HepG2 (cell line): ENCODE measurements at regions not wholly inside any gene's neighbourhood (a gene's known extent, or its start where the extent isn't known, plus 50 kb on each side); places are given as distances from the start of the nearest gene placed in this dataset.

Source experiments
- ATAC-seq: fragments of 200-7000 bp; cut with Tn5 transposase; 3 replicates; pipeline ENCODE4 v1.9.1; 2020; ENCODE audit warnings: mild to moderate bottlenecking, moderate library complexity
- BruUV-seq: library from RNA; stranded (reverse); fragments of 400-500 nt; replicated peaks from 2 replicates; lab custom pipeline; 2021; lab: Mats Ljungman, UMichigan
- CTCF ChIA-PET: fragments of 300-600 bp; formaldehyde crosslinking; extraction: SDS; loops from one replicate; lab custom pipeline; 2021; ENCODE audit warnings: low total read pairs, inconsistent platforms, low intra/inter-chr PET ratio; lab: Yijun Ruan, JAX
- POLR2A ChIA-PET: fragments of 350-600 bp; sonication (Branson Sonifier 250); formaldehyde crosslinking; loops from one replicate; lab custom pipeline; 2020; ENCODE audit warnings: antibody characterized with exemption, inconsistent platforms; lab: Yijun Ruan, JAX
- DNase-seq: peaks from one replicate; pipeline ENCODE4 v3.0.0-alpha.2; 2015; ENCODE audit warnings: low spot score
- FAIRE-seq: peaks from 3 replicates; lab custom pipeline; 2011; peaks lifted over from hg19 to GRCh38; lab: Jason Lieb, UNC
- H2AFZ ChIP-seq: one replicate; pipeline ENCODE4 v1.6.1; 2011; ENCODE audit warnings: low read length, inconsistent platforms
- H3K27ac ChIP-seq: fragments of 300-600 bp; 3 replicates; pipeline ENCODE4 v1.8.0; 2011; ENCODE audit warnings: mixed run types, mild to moderate bottlenecking, mixed read lengths, low read length, inconsistent platforms; ENCODE audit not compliant: insufficient read depth; ENCODE audit errors: extremely low read length
- H3K27me3 ChIP-seq, 2 experiments: fragments of 200-600 bp in 1 of 2; 2 replicates in 1 of 2; 3 replicates in 1 of 2; pipeline versions ENCODE4 v1.6.0 to v1.8.0; 2011; ENCODE audit warnings: low read length in 2 of 2, mild to moderate bottlenecking in 2 of 2, moderate library complexity in 2 of 2, inconsistent platforms in 1 of 2; ENCODE audit not compliant: insufficient read depth in 2 of 2, control insufficient read depth in 1 of 2
- H3K36me3 ChIP-seq, 2 experiments: fragments of 200-600 bp in 1 of 2; replicated peaks in 1 of 2; 2 replicates in 1 of 2; 3 replicates in 1 of 2; pipeline versions ENCODE4 v1.5.1 to v1.8.0; 2011; ENCODE audit warnings: low read length in 2 of 2, inconsistent platforms in 1 of 2; ENCODE audit not compliant: insufficient read depth in 2 of 2, control insufficient read depth in 1 of 2
- H3K4me1 ChIP-seq: 2 replicates; pipeline ENCODE4 v1.5.1; 2012; ENCODE audit warnings: low read length, inconsistent platforms; ENCODE audit not compliant: insufficient read depth
- H3K4me2 ChIP-seq: 2 replicates; pipeline ENCODE4 v1.6.0; 2011; ENCODE audit warnings: low read depth, low read length, inconsistent platforms
- H3K4me3 ChIP-seq, 3 experiments: fragments of 200-600 bp in 1 of 3; sonication (generic), shearing (Covaris generic) in 1 of 3; replicated peaks in 1 of 3; 2 replicates each; pipeline ENCODE4 v1.5.1; 2011 to 2016; ENCODE audit warnings: low read length in 3 of 3, inconsistent platforms in 2 of 3, low read depth in 2 of 3, mild to moderate bottlenecking in 2 of 3, control low read depth in 1 of 3, mixed read lengths in 1 of 3; ENCODE audit not compliant: insufficient read depth in 1 of 3
- H3K79me2 ChIP-seq: one replicate; pipeline ENCODE4 v1.6.1; 2011; ENCODE audit warnings: low read length, inconsistent platforms; ENCODE audit not compliant: insufficient read depth
- H3K9ac ChIP-seq: 2 replicates; pipeline ENCODE4 v1.6.0; 2011; ENCODE audit warnings: mild to moderate bottlenecking, low read depth, low read length, inconsistent platforms; ENCODE audit not compliant: insufficient read depth
- H3K9me3 ChIP-seq: 2 replicates; pipeline ENCODE4 v1.5.1; 2012; ENCODE audit warnings: mild to moderate bottlenecking, low read length
- H4K20me1 ChIP-seq: 2 replicates; pipeline ENCODE4 v1.6.0; 2011; ENCODE audit warnings: inconsistent platforms, mild to moderate bottlenecking, low read length, moderate library complexity; ENCODE audit not compliant: insufficient read depth
- ARID2 ChIP-seq: sonication (generic); formaldehyde crosslinking; IDR thresholded peaks from 2 replicates; pipeline ENCODE4 v1.8.1; 2022; ENCODE audit warnings: mild to moderate bottlenecking, missing genetic modification reagents, borderline replicate concordance
- EP300 ChIP-seq, 3 experiments: sonication (generic) in 1 of 3; formaldehyde crosslinking in 1 of 3; IDR thresholded peaks; 2 replicates each; pipeline versions ENCODE4 v1.5.1 to v1.6.1; 2011 to 2020; ENCODE audit warnings: low read depth in 2 of 3, low read length in 2 of 3, borderline replicate concordance in 1 of 3, improper control_type of control experiment in 1 of 3, mild to moderate bottlenecking in 1 of 3, missing genetic modification reagents in 1 of 3, moderate library complexity in 1 of 3
- ESRRA ChIP-seq: sonication (generic); formaldehyde crosslinking; IDR thresholded peaks from 2 replicates; pipeline ENCODE4 v1.5.1; 2020; ENCODE audit warnings: mild to moderate bottlenecking, low read depth, missing genetic modification reagents
- LCORL ChIP-seq, 2 experiments: fragments of 450-650 bp in 1 of 2; sonication (generic) in 1 of 2; formaldehyde crosslinking in 1 of 2; IDR thresholded peaks; 2 replicates each; pipeline versions ENCODE4 v1.5.0 to v1.6.1; 2017 to 2020; ENCODE audit warnings: antibody characterized with exemption in 1 of 2, missing genetic modification reagents in 1 of 2
- NFKB2 ChIP-seq: sonication (generic); formaldehyde crosslinking; IDR thresholded peaks from 2 replicates; pipeline ENCODE4 v1.4.0; 2020; ENCODE audit warnings: missing genetic modification reagents, borderline replicate concordance
- NR0B2 ChIP-seq: sonication (generic); formaldehyde crosslinking; IDR thresholded peaks from 2 replicates; pipeline ENCODE4 v1.4.0; 2020; ENCODE audit warnings: mild to moderate bottlenecking, missing genetic modification reagents
- RFX5 ChIP-seq: IDR thresholded peaks from 2 replicates; pipeline ENCODE4 v1.6.1; 2011; ENCODE audit warnings: low read depth, low read length, improper control_type of control experiment
- ZNF24 ChIP-seq: fragments of 450-650 bp; IDR thresholded peaks from 2 replicates; pipeline ENCODE4 v1.6.1; 2017; ENCODE audit warnings: antibody characterized with exemption, mild to moderate bottlenecking
- ZNF274 ChIP-seq: sonication (generic); formaldehyde crosslinking; IDR thresholded peaks from 2 replicates; pipeline ENCODE4 v1.5.1; 2020; ENCODE audit warnings: mild to moderate bottlenecking, missing genetic modification reagents
- ZNF33A ChIP-seq: sonication (generic); formaldehyde crosslinking; IDR thresholded peaks from 2 replicates; pipeline ENCODE4 v1.5.1; 2020; ENCODE audit warnings: missing genetic modification reagents, mild to moderate bottlenecking, moderate library complexity, borderline replicate concordance
- ZNF709 ChIP-seq: sonication (generic); formaldehyde crosslinking; IDR thresholded peaks from 2 replicates; pipeline ENCODE4 v1.5.0; 2020; ENCODE audit warnings: mild to moderate bottlenecking, missing genetic modification reagents
- ZSCAN31 ChIP-seq: sonication (generic); formaldehyde crosslinking; IDR thresholded peaks from 2 replicates; pipeline ENCODE4 v1.5.0; 2020; ENCODE audit warnings: low read depth, mild to moderate bottlenecking, missing genetic modification reagents
- WGBS: methylation state at CpG from one replicate; pipeline ENCODE4 v1.1.6; 2017; ENCODE audit warnings: low lambda C conversion rate; 5-methylcytosine and 5-hydroxymethylcytosine counted together
- in situ Hi-C: cut with HindIII; loops from 2 replicates; pipeline ENCODE4 v1.10.0; 2017; ENCODE audit warnings: low pct_unique_long_range_greater_than_20kb; ENCODE audit not compliant: extremely low pct_ligation_motif_present
- intact Hi-C: fragments of 100-400 bp; cut with micrococcal nuclease; formaldehyde crosslinking; loops from one replicate; pipeline ENCODE4 v1.10.0; 2022; ENCODE audit not compliant: unreplicated experiment

GRCh38 chr5:136749016-136749415, 383.7 kb upstream of the TRPC7 start:
- TF ChIP-seq ZNF709 (CRISPR knock-in tag) (no peak), ZNF24 (no peak), ESRRA (CRISPR knock-in tag) (no peak), ARID2 (CRISPR knock-in tag) (no peak), EP300 (IDR thresholded peaks at IDR 0.05; ENCODE audit: low read depth in 2 of 2, low read length in 2 of 2) (no peak), EP300 (CRISPR knock-in tag; IDR thresholded peaks at IDR 0.05; ENCODE audit: borderline replicate concordance) (no peak), ZNF274 (CRISPR knock-in tag) (no peak), ZSCAN31 (CRISPR knock-in tag) (no peak), NR0B2 (CRISPR knock-in tag) (no peak), RFX5 (no peak), ZNF33A (CRISPR knock-in tag) (no peak), NFKB2 (CRISPR knock-in tag) (no peak), LCORL (IDR thresholded peaks at IDR 0.05) (no peak), LCORL (CRISPR knock-in tag; IDR thresholded peaks at IDR 0.05) (no peak)
- no peaks in the 10 kb centered on the region for H3K4me1 ChIP-seq
- no peaks in the 10 kb centered on the region for H3K27me3 ChIP-seq
- no peak overlapping the region for H3K4me2 ChIP-seq
- H3K36me3 ChIP-seq = no peaks in the 10 kb centered on the region
- DNase-seq (no peak), ATAC-seq (no peak), FAIRE-seq (no peak)
- POLR2A ChIA-PET = no interaction called here
- BruUV-seq = no TSS peak
- in situ Hi-C loops (no loop called here), intact Hi-C loops (no loop called here)
- no peak overlapping the region for H2AFZ ChIP-seq
- H3K4me3 ChIP-seq = no peak overlapping the region
- no peaks in the 10 kb centered on the region for H3K79me2 ChIP-seq
- H3K9ac ChIP-seq = no peak overlapping the region
- no peaks in the 10 kb centered on the region for H4K20me1 ChIP-seq
- no peak overlapping the region for H3K27ac ChIP-seq
- H3K9me3 ChIP-seq = peaks cover under 1% of the 10 kb centered on the region; the same call in 1 of the 2 replicates
- WGBS = 0% methylated on average over 1 of the region's 1 CpG
- CTCF ChIA-PET = no interaction called here
